ENCODE measurements at regions not wholly inside any gene's neighbourhood (a gene's known extent, or its start where the extent isn't known, plus 50 kb on each side); places are given as distances from the start of the nearest gene placed in this dataset.
"Not testable (repeated sequence)": the region's sequence is repeated elsewhere in the genome, so short reads cannot be mapped to it uniquely, and the experiment has no call there.

- DNase-seq (ENCODE audit: low spot score), result no peak
These were observed 194.5 kb downstream of the C12orf75 start for GRCh38 chr12:105524961-105525360.

GRCh38 chr12:105534068-105534467 lies 203.6 kb downstream of the C12orf75 start:
- DNase-seq (ENCODE audit: low spot score), result no peak

GRCh38 chr12:105535033-105535432 lies 204.5 kb downstream of the C12orf75 start:
- DNase-seq (ENCODE audit: low spot score), result not testable (repeated sequence)

DNA sequence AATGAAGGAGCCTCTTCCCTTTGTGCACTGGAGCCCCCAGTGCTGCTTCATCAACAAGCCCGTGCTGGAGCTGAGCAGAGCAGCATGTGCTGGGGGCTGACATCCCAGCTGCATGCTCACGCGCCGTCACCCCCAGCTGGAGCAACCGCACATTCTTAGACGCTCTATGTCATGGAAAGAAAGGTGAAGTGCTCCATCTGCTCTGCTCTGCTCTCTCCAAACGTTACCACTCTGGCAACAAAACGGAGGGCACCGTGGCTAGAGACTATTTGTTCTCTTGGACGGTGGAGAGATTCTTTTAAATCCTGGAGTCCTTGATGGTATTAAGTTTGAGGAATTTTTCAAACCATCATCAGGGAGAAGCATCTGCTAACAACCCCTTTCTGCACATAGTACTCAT lies 208.4 kb downstream of the C12orf75 start:
- DNase-seq (ENCODE audit: low spot score), result no peak

DNA sequence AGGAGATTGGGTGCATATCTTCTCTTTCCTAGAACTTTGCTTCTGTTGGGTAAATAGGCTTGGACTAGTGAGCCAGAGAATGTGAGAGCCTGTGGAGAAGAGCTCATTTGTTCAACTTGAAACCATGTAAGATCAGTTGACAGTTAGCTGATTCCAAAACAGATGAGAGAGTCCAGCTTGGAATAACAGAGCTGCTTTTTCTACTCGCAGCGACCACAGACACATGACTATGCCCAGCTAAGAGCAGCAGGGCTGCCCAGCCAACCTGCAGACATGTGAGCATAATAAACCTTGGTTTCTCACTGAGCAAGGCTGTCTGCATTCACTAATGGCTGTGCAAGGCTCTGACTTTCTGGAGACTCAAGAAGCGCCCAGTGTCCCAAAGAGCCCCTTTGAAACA lies 209.2 kb downstream of the C12orf75 start:
- no peak for DNase-seq (ENCODE audit: low spot score)

- DNase-seq (ENCODE audit: low spot score), result no peak
These were observed 217.3 kb downstream of the C12orf75 start for GRCh38 chr12:105547786-105548185.

- no peak for DNase-seq (ENCODE audit: low spot score)
These were observed 218.1 kb downstream of the C12orf75 start for GRCh38 chr12:105548626-105549025.

DNA sequence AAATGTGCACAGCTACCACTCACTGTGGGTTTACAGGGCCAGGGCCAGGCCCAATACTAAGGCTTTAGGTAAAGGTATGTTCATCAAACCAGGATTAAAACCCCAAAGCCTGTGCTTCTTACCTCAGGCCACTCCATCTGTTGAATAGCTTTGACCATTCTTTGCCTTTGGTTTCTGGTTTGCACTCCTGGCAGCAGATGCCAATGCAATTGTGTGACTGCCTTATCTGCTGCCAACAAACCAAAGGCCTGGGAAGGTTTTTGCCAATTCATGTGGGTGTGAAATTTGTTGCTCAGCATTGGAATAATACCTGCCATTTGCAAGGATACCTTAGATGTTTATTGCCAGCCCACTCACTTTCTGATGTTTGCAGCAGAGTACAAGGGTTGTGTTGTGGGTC lies 221.6 kb downstream of the C12orf75 start:
- no peak for DNase-seq (ENCODE audit: low spot score)

DNA sequence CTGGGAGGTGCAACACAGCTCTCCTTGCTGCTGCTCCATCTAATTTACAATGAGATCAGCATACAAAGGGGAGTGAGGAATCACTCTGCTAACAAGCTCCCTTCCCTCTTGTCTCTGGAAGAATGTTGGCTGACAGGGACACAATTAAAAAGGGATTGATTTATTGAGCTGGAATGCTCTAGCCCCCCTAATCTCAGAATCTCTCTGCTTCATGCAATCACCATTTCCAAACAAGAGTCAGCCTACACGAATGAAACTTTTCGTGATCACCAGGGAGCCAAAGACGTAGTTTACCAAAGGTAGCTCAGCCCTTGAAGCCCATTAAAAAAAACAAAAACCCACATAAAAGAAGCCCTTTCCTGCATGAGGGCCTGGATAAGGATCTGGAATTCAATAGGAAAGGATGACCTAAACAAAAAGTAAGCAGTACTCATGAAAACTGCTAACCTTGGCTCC lies 223.8 kb downstream of the C12orf75 start:
- DNase-seq (ENCODE audit: low spot score), result no peak

DNA sequence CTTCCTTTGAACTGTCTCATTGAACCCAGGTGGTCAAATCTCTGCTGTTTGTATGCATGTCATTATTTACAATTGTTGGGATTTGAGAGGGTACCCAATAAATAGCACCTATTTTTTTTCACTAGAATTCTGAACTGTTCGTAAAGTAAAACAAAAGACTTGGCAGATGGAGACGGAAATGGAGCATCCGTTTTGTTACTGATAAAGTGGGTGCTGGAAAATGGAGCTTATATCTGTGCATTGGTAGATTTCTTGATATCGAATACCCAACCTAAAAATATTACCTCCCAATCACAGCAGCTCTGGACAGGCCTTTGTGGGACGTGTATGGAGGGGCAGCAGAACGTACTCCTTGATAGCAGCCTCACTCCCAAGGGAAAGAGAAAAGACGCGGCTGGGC lies 224.4 kb downstream of the C12orf75 start:
- DNase-seq (ENCODE audit: low spot score), result no peak

- DNase-seq (ENCODE audit: low spot score), result no peak
These were observed 225.2 kb downstream of the C12orf75 start for GRCh38 chr12:105555556-105556295.

GRCh38 chr12:105559310-105559709 lies 228.8 kb downstream of the C12orf75 start:
- DNase-seq (ENCODE audit: low spot score), result no peak

DNA sequence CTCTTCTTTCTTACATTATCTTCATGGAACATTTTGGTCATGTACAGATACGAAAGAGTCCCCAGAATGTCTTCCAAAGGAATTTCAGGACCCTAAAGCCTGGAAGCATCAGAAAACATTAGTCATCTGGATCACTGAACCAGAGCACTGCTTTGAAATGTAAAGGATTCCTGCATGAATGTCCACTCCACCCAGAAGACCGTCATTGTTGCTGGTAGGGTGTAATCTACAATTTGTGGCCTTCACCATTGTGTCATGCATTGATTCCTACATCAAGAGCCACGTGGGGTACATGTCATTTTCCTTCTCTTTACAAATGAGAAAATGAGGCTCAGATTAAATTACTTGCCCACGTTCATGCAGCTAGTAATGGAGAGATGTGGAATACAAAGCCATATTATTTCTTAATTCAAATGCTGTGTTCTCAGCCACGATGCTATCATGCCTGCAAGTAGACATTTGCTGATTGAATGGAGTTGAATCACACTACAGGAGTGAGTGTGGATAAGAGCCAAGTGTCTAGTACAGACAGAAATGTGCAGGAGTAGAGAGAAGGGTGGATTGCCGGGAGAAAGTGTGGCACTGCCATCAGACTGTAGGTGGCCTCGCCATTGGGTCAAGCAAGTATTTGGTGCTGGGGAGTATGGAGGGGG lies 231.2 kb downstream of the C12orf75 start:
- DNase-seq (ENCODE audit: low spot score), result no peak

DNA sequence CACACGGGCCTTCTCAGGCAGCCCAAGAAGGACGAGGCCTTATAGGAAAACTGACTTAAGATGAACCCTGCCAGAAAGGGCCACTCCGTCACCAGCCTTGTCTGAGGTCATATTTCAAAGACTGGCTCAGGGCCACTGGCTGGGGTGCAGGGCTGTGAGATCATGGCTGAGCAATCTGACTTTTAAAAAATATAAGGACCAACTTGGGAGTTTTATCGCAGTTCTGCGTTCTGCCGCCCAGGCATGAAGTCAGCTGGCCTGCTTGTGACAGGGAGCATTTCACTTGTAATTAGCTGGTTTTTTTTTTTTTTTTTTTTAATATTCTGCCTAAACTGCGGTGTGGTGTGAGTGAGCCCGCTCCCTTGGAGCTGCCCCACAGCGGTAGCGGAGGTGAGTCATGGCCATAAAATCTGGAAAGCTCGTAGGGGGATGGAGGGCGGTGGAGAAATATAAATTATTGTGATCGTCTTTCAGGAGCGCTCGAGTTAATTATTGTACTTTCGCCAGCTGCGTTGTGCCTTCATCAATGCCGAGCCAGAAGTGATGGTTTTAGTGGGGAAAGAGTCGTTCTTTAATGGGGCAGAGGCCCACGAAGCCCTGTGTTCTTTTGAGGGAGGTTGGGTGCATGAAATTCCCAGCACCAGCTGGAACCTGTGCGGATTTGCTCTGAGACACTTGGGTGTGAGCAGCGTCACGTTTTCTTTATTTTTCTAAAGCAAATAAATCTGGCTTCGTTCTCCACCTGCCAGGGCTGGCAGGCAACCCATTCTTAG lies 231.9 kb downstream of the C12orf75 start:
- DNase-seq (ENCODE audit: low spot score), result no peak

GRCh38 chr12:105567061-105567460 lies 236.6 kb downstream of the C12orf75 start:
- DNase-seq (ENCODE audit: low spot score), result no peak

GRCh38 chr12:105569886-105570285 lies 239.4 kb downstream of the C12orf75 start:
- no peak for DNase-seq (ENCODE audit: low spot score)

DNA sequence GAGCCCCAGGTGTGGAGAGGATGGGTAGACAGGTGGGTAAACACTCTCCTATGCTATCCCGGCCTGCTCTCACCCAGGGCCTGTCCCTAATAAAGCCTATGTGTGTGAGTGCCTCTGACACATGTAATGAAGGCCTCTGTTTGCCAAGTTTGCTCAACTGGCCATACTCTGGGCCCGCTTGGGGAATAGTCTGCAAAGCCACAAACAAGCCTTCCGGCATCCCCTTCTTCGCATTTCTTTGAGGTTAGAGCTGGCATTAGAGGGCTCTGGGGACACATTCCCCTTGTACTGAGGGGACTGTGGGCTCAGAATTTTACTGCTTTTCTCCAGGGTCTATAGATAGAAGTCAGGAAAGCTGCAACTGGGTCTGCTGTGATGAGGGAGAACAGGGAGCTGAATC lies 240.5 kb downstream of the C12orf75 start:
- no peak for DNase-seq (ENCODE audit: low spot score)

GRCh38 chr12:105573574-105573973 lies 243.1 kb downstream of the C12orf75 start:
- DNase-seq (ENCODE audit: low spot score), result no peak

DNA sequence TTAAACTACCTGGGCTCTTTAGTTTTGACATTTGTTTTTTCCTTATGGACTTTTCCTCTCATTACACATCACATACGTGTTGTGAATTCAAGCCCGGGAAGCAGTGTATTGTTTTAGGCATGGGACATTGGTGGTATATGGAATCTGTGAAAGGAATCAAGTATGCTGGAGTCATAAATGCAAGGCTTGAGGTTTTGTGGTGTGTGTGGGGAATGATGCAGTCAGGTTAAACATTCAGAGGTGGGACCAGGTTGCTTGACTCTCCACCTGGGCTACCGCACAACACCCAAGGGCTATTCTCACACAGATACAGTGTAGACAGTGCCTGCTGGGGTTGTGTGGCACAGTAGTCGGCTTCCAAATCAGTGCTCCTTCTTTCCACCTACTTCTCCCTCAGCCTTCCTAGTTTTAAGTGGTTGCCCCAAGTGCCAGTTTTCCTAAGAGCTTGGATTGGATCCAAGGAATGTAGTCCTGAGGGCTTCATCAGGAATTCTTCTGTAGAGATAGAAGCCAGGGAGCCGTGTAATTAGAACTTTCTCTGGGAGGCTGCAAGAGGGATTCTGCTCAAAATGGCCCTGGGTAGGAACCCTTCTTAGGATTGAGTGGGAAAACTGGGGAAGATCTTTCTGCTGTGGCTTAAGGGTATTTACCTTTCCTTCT lies 243.7 kb downstream of the C12orf75 start:
- DNase-seq (ENCODE audit: low spot score), result no peak

- no peak for DNase-seq (ENCODE audit: low spot score)
These were observed 244.7 kb downstream of the C12orf75 start for GRCh38 chr12:105575235-105575634.

GRCh38 chr12:105576261-105576660 lies 245.8 kb downstream of the C12orf75 start:
- DNase-seq (ENCODE audit: low spot score), result no peak

DNA sequence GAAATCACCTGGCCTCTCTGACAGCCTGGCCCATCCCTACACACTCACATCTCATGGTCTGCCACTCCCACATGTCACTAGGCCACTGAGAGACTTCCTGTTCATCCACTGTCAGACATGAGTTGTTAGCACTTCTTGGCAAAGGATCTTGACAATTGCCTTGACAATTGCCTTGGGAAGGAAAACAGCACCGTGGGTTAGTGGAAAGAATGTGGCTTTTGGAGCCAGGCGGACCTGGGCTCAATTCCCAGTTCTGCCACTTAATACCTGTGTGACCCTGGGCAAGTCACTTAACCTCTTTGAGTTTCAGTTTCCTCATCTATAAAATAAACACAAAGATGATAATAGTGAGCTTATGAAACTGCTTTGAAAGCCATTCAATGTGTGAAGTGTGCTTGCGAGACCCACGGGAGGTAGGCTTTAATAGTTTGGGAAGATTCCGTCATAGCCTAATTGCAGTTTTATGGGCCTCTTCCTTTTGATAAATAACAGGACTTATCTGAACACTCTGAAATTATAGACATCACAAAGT lies 250.4 kb downstream of the C12orf75 start:
- DNase-seq (ENCODE audit: low spot score), result no peak
